DND-41 (cell line): ENCODE measurements at regions not wholly inside any gene's neighbourhood (a gene's known extent, or its start where the extent isn't known, plus 50 kb on each side); places are given as distances from the start of the nearest gene placed in this dataset.

Experiments
- ATAC-seq: fragments of 200-7000 bp; cut with Tn5 transposase; 3 replicates; pipeline ENCODE4 v1.9.1; 2021; ENCODE audit warnings: low read depth; ENCODE audit not compliant: insufficient read depth
- DNase-seq: peaks from one replicate; pipeline ENCODE4 v3.0.0-alpha.2; 2020
- H2AFZ ChIP-seq: 2 replicates; pipeline ENCODE4 v1.6.0; 2012; ENCODE audit warnings: low read depth, low read length
- H3K27ac ChIP-seq: 2 replicates; pipeline ENCODE4 v1.5.1; 2012; ENCODE audit warnings: low read length, inconsistent platforms
- H3K27me3 ChIP-seq: fragments of 200-600 bp; sonication (generic); 2 replicates; pipeline ENCODE4 v1.6.0; 2012; ENCODE audit warnings: low read length, mild to moderate bottlenecking, inconsistent platforms; ENCODE audit not compliant: insufficient read depth, poor library complexity
- H3K36me3 ChIP-seq: 2 replicates; pipeline ENCODE4 v1.5.1; 2012; ENCODE audit warnings: low read length, inconsistent platforms; ENCODE audit not compliant: insufficient read depth
- H3K4me1 ChIP-seq: 2 replicates; pipeline ENCODE4 v1.5.1; 2012; ENCODE audit warnings: mild to moderate bottlenecking, low read length; ENCODE audit not compliant: insufficient read depth
- H3K4me2 ChIP-seq: 2 replicates; pipeline ENCODE4 v1.6.0; 2012; ENCODE audit warnings: mild to moderate bottlenecking, moderate library complexity, low read length, inconsistent platforms; ENCODE audit not compliant: insufficient read depth
- H3K4me3 ChIP-seq, 2 experiments: fragments of 200-600 bp in 1 of 2; shearing (Covaris generic) in 1 of 2; 2 replicates each; pipeline ENCODE4 v1.5.1; 2012 to 2016; ENCODE audit warnings: inconsistent platforms in 2 of 2, low read length in 2 of 2, mild to moderate bottlenecking in 2 of 2, low read depth in 1 of 2, moderate library complexity in 1 of 2
- H3K79me2 ChIP-seq: 2 replicates; pipeline ENCODE4 v1.6.0; 2012; ENCODE audit warnings: low read length, inconsistent platforms; ENCODE audit not compliant: insufficient read depth
- H3K9ac ChIP-seq: 2 replicates; pipeline ENCODE4 v1.6.0; 2012; ENCODE audit warnings: low read depth, mild to moderate bottlenecking, inconsistent platforms, low read length, moderate library complexity
- H3K9me3 ChIP-seq: 2 replicates; pipeline ENCODE4 v1.5.1; 2012; ENCODE audit warnings: low read length, moderate library complexity, mild to moderate bottlenecking, inconsistent platforms; ENCODE audit not compliant: insufficient read depth, severe bottlenecking
- H4K20me1 ChIP-seq: 2 replicates; pipeline ENCODE4 v1.6.0; 2012; ENCODE audit warnings: low read length; ENCODE audit not compliant: insufficient read depth
- EZH2 ChIP-seq: IDR thresholded peaks from 3 replicates; pipeline ENCODE4 v1.6.1; 2012; ENCODE audit warnings: borderline replicate concordance, low read depth, mild to moderate bottlenecking, moderate library complexity, low read length, inconsistent platforms; ENCODE audit not compliant: severe bottlenecking
- TF ChIP-seq, protein P1 (sequence below): IDR thresholded peaks from 2 replicates; pipeline ENCODE4 v1.5.1; 2012; ENCODE audit warnings: borderline replicate concordance, low read length, moderate library complexity, mild to moderate bottlenecking; ENCODE audit not compliant: poor library complexity, severe bottlenecking; ENCODE audit errors: extremely low read depth

DNA sequence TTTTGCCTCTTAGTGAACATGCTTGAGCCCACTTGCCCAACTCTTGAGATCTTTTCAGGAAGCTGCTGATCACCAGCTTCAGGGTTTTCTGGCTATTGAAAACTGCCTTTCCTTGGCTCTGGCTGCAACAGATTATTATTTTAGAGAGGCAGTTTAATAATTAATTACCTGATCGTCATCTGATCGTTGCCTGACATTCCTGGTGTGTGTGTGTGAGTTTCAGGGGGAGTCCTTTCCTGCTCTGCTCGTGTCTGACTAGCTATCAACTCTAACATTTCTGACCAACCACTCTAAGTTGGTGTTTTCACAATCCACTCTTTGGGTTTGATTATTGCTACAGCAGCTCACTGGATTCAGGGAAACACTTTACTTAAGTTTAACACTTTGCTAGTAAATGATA lies 84.3 kb upstream of the SPATA16 start:
- no peak for ATAC-seq

DNA sequence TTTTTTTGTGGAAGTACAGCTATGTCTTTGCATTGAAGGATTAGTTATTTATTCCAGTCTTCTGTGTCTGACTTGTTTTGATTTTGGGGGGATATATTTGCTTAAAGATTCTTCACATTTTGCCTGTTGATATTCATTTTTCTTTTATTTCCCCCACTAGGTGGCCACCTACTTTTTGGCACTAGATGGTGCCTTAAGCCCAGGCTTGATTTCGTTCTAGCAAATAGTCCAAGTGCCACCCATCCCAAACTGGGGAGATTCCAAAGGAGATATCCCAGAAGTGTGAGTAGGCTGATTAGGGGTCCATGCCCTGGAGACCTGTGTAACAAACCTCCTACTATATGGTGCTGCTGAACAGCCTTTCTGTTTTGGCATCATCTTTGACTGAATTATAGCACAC lies 80.0 kb upstream of the SPATA16 start:
- DNase-seq = no peak
- no peak overlapping the region for H2AFZ ChIP-seq

More for the DNA sequence above, 84.3 kb upstream of the SPATA16 start:
- Histone ChIP-seq H3K4me3 (no peak overlapping the region), H3K79me2 (no peaks in the 10 kb centered on the region), H3K4me2 (no peak overlapping the region), H3K27ac (no peak overlapping the region), H3K36me3 (no peaks in the 10 kb centered on the region), H3K9me3 (no peaks in the 10 kb centered on the region), H4K20me1 (no peaks in the 10 kb centered on the region), H2AFZ (no peak overlapping the region), H3K4me1 (no peaks in the 10 kb centered on the region), H3K27me3 (no peaks in the 10 kb centered on the region), H3K9ac (no peak overlapping the region)
- TF ChIP-seq, protein P1, sequence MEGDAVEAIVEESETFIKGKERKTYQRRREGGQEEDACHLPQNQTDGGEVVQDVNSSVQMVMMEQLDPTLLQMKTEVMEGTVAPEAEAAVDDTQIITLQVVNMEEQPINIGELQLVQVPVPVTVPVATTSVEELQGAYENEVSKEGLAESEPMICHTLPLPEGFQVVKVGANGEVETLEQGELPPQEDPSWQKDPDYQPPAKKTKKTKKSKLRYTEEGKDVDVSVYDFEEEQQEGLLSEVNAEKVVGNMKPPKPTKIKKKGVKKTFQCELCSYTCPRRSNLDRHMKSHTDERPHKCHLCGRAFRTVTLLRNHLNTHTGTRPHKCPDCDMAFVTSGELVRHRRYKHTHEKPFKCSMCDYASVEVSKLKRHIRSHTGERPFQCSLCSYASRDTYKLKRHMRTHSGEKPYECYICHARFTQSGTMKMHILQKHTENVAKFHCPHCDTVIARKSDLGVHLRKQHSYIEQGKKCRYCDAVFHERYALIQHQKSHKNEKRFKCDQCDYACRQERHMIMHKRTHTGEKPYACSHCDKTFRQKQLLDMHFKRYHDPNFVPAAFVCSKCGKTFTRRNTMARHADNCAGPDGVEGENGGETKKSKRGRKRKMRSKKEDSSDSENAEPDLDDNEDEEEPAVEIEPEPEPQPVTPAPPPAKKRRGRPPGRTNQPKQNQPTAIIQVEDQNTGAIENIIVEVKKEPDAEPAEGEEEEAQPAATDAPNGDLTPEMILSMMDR = no peak
- TF ChIP-seq EZH2 = no peak
- no peak for DNase-seq

DNA sequence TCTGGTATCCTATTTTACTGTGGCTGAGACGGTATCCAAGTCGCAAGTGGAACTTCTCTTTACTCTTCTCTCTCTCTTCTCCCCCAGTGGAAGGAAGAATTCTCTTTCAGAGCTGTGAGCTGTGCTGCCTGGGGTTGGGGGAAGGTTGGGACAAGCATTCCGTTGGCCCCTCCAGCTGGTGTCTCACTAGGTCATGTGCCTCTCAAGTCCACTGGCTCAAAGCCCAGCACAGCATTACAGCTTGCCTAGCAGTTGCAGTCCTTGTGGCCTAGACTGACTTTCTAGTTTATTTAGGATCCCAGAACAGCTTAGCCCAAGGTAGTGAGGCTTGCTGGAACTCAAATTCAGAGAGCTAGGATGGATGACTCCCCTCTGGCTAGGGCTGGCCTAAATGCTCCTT lies 76.1 kb upstream of the SPATA16 start:
- Histone ChIP-seq H3K4me2 (no peak overlapping the region), H3K36me3 (no peaks in the 10 kb centered on the region), H3K79me2 (no peaks in the 10 kb centered on the region), H3K9ac (no peak overlapping the region), H2AFZ (no peak overlapping the region), H4K20me1 (no peaks in the 10 kb centered on the region), H3K27me3 (no peaks in the 10 kb centered on the region), H3K4me1 (no peaks in the 10 kb centered on the region), H3K9me3 (no peaks in the 10 kb centered on the region), H3K4me3 (no peak overlapping the region), H3K27ac (no peak overlapping the region)
- no peak for TF ChIP-seq EZH2
- TF ChIP-seq, protein P1 = no peak
- DNase-seq (no peak), ATAC-seq (no peak)

More for the DNA sequence above, 80.0 kb upstream of the SPATA16 start:
- Histone ChIP-seq H3K4me3 (no peak overlapping the region), H3K79me2 (no peaks in the 10 kb centered on the region), H3K9me3 (no peaks in the 10 kb centered on the region), H3K4me1 (no peaks in the 10 kb centered on the region), H3K27ac (no peak overlapping the region), H3K27me3 (no peaks in the 10 kb centered on the region), H3K36me3 (no peaks in the 10 kb centered on the region), H3K4me2 (no peak overlapping the region), H3K9ac (no peak overlapping the region), H4K20me1 (no peaks in the 10 kb centered on the region)
- no peak for ATAC-seq
- TF ChIP-seq, protein P1 = peak; percentile 43
- no peak for TF ChIP-seq EZH2

DNA sequence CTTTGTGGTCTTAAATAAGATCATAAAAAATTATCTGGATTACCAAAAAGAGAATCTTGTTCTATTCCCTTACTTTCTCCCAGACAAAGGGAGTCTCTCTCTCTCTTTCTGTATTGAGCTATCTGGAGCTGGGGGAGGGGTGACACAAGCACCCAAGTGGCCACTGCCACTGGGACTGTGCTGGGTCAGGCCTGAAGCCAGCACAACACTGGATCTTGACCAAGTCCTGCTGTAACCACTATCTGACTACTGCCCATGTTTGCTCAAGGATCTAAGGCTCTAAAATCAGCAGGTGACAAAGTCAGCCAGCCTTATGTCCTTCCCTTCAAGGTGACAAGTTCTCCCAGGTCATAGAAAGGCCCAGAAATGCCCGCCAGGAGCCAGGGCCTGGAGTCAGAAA lies 75.0 kb upstream of the SPATA16 start:
- H3K79me2 ChIP-seq = no peaks in the 10 kb centered on the region
- TF ChIP-seq, protein P1 = no peak
- H3K27ac ChIP-seq = no peak overlapping the region
- no peak overlapping the region for H3K9ac ChIP-seq
- no peaks in the 10 kb centered on the region for H3K4me1 ChIP-seq
- H3K9me3 ChIP-seq = no peaks in the 10 kb centered on the region
- no peak overlapping the region for H2AFZ ChIP-seq
- ATAC-seq (no peak), DNase-seq (no peak)
- H4K20me1 ChIP-seq = no peaks in the 10 kb centered on the region
- H3K36me3 ChIP-seq = no peaks in the 10 kb centered on the region
- no peak overlapping the region for H3K4me2 ChIP-seq
- H3K27me3 ChIP-seq = no peaks in the 10 kb centered on the region
- H3K4me3 ChIP-seq = no peak overlapping the region
